HG02852 (cell line): ENCODE measurements at regions not wholly inside any gene's neighbourhood (a gene's known extent, or its start where the extent isn't known, plus 50 kb on each side); places are given as distances from the start of the nearest gene placed in this dataset.
"Not testable (repeated sequence)": the region's sequence is repeated elsewhere in the genome, so short reads cannot be mapped to it uniquely, and the experiment has no call there.

ENCODE experiments used
- ATAC-seq: cut with Tn5 transposase; IDR thresholded peaks from one replicate; pipeline ENCODE4 v1.9.1; 2021; ENCODE audit warnings: mild to moderate bottlenecking, moderate library complexity; ENCODE audit not compliant: unreplicated experiment

- no peak for ATAC-seq
These were observed 300.0 kb upstream of the ALG10B start for GRCh38 chr12:38016602-38017001.

- no peak for ATAC-seq
These were observed 290.7 kb upstream of the ALG10B start for GRCh38 chr12:38025916-38026315.

- ATAC-seq, result no peak
These were observed 263.5 kb upstream of the ALG10B start for GRCh38 chr12:38053113-38053512.

- no peak for ATAC-seq
These were observed 262.7 kb upstream of the ALG10B start for GRCh38 chr12:38053655-38054464.

GRCh38 chr12:38056701-38057689 lies 259.6 kb upstream of the ALG10B start:
- no peak for ATAC-seq

- ATAC-seq, result no peak
These were observed 216.9 kb upstream of the ALG10B start for GRCh38 chr12:38099686-38100085.

GRCh38 chr12:38101753-38102152 lies 214.8 kb upstream of the ALG10B start:
- ATAC-seq, result no peak

GRCh38 chr12:38102197-38102596 lies 214.4 kb upstream of the ALG10B start:
- ATAC-seq, result no peak

GRCh38 chr12:38110026-38110699 lies 206.4 kb upstream of the ALG10B start:
- ATAC-seq, result no peak

GRCh38 chr12:38113991-38114390 lies 202.6 kb upstream of the ALG10B start:
- no peak for ATAC-seq

- no peak for ATAC-seq
These were observed 199.6 kb upstream of the ALG10B start for GRCh38 chr12:38116968-38117367.

GRCh38 chr12:38118632-38119031 lies 197.9 kb upstream of the ALG10B start:
- ATAC-seq, result no peak

- no peak for ATAC-seq
These were observed 196.1 kb upstream of the ALG10B start for GRCh38 chr12:38120438-38120837.

- not testable (repeated sequence) for ATAC-seq
These were observed 193.5 kb upstream of the ALG10B start for GRCh38 chr12:38123028-38123427.

GRCh38 chr12:38123566-38124246 lies 192.9 kb upstream of the ALG10B start:
- no peak for ATAC-seq

GRCh38 chr12:38124247-38125012 lies 192.1 kb upstream of the ALG10B start:
- ATAC-seq, result no peak

GRCh38 chr12:38132139-38132538 lies 184.4 kb upstream of the ALG10B start:
- no peak for ATAC-seq

GRCh38 chr12:38137287-38137686 lies 179.3 kb upstream of the ALG10B start:
- ATAC-seq, result no peak

GRCh38 chr12:38137716-38138115 lies 178.9 kb upstream of the ALG10B start:
- no peak for ATAC-seq
